HG02973 (cell line): ENCODE measurements at regions not wholly inside any gene's neighbourhood (a gene's known extent, or its start where the extent isn't known, plus 50 kb on each side); places are given as distances from the start of the nearest gene placed in this dataset.

Experiments
- ATAC-seq: cut with Tn5 transposase; IDR thresholded peaks from one replicate; pipeline ENCODE4 v1.9.1; 2021; ENCODE audit warnings: moderate library complexity; ENCODE audit not compliant: unreplicated experiment

DNA sequence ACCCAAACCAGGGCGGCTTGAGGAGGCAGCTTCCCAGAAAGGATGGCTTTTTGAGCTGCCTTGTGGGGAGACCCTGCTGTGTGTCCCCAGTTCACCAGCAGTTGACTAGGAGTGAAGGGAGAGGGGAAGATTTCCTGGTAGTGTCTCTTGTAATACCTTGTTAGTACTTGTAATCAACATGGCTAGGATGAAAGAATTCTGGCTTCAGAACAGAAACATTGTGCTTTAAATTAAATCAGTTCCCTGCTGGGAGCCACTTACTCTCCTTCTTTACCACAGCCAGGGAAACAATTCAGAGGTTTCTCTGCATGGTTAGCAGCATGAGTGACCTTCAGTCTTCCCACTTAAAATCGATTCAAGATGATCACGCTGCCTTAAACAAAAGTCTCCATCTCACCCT is 525.4 kb upstream of the ID4 start:
- no peak for ATAC-seq

DNA sequence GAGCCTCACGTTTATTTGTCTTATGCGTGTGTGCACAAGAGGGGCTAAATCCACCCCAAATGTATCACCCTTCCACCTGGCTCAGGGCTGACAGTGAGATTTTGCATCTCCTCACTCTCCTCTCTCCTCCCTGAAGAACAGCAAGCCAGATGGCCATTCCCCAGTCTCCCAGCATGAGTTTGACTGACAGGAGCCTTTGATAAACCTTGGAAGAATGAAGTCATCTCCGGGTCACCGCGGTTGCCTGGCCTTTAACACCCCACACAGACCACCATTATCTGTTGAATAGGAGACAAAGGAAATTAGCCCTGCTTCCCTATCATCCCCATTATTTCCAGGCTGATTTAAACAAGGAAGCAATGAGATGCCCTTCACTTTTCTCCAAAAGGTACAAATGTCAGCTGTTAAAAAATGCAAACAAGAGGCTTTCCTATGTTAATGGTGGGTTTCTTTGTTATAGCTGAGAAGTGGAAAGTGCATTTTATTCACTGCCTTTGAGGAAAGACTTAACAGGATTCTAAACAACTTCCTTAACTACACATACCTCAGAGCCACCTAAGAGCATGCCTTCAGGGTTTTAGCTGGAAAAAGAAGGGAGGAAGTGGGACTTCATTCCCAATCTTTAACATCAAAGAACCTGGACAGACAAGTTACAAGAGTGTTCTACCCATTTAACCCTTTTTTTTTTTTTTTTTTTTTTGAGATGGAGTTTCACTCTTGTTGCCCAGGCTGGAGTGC is 524.8 kb upstream of the ID4 start:
- ATAC-seq: no peak

GRCh38 chr6:19317431-19317986 is 519.7 kb upstream of the ID4 start:
- no peak for ATAC-seq

DNA sequence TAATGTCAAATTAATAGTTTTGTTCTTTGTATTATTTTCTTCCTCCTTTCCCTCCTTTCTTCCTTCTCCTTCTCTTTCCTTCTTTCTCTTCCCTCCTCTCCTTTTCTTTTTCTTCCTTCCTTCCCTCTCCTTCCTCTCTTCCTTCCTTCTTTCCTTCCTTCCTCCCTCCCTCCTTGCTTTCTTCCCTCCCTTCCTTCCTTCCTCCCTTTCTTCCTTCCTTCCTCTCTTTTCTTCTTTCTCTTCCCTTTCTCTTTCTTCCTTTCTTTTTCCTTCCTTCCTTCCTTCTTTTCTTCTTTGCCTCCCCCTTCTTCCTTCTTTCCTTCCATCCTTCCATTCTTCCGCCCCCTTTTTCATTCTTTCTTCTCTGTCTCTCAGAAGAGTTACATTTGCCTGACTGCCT is 518.2 kb upstream of the ID4 start:
- no peak for ATAC-seq

GRCh38 chr6:19320111-19320581 is 517.0 kb upstream of the ID4 start:
- ATAC-seq: no peak

- ATAC-seq: no peak
Observed at GRCh38 chr6:19322691-19323485, 514.3 kb upstream of the ID4 start.

DNA sequence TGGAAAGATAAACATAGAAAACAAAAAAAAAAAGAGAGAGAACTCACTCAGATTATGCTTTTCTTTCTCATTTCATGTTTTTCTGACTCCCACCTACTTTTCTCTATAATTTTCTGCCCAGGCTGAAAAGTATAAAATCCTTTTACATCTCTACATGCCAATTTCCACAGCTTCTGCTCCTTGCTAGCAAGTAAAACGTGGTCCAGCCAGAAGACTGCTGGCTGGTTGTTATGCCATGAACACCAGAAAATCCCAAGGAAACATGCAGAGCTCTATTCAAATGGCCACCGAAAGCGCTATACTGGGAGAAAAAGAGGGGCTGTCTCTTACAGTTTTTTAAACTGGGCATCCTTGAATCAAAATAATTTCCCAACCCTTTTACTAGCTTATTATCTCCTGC is 512.8 kb upstream of the ID4 start:
- no peak for ATAC-seq

- ATAC-seq: no peak
Observed at GRCh38 chr6:19325335-19325789, 511.8 kb upstream of the ID4 start.

GRCh38 chr6:19327241-19327640 is 509.9 kb upstream of the ID4 start:
- no peak for ATAC-seq

GRCh38 chr6:19327661-19328060 is 509.5 kb upstream of the ID4 start:
- no peak for ATAC-seq

GRCh38 chr6:19329078-19329477 is 508.1 kb upstream of the ID4 start:
- ATAC-seq: no peak

GRCh38 chr6:19331089-19331488 is 506.1 kb upstream of the ID4 start:
- ATAC-seq: no peak

DNA sequence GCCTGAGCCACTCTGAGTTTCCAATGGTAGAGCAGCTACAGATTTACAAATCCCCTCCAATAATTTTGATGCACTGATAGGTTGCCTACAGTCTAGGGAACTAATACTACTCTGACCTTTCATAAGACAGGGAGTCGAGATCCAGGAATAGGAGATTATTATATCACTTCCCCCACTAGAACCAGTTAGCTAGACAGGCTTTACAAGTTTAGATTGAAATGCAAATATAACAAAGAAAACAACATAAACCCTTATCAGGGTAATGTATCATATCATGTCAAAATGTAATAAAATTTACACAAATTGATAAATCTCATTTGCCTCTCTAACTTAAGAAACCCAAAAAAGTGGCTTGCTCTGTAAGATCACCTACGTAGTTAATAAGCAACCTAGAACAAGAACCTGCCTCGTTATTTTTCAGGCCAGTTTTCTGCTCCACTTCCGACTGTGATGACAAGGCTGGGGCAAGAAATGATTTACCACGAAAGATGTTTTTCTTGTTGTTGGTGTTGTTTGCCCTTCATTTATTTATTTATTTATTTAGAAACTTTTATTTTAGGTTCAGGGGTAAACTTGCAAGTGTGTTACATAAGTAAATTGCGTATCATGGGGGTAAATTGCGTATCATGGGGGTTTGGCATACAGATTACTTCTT is 504.2 kb upstream of the ID4 start:
- ATAC-seq: no peak

DNA sequence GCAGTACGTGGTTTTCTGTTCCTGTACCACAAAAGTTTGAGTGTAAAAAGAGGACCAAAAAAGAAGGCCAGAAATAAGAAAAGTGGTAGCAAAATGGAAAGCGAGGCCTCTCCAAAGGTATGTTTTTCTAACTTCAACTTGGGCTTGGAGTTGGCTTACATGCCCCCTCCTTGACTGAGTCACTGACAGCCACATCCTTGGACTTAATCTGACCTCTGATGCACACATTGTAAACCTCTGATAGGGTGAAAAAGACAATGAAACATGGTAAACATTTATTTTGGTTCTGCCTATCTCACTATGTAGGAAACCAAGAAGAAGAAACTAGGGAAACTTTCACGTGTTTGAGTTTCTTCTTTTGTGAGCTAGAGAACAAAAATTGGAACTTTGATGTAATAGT is 503.2 kb upstream of the ID4 start:
- no peak for ATAC-seq

- ATAC-seq: no peak
Observed at GRCh38 chr6:19336579-19336978, 500.6 kb upstream of the ID4 start.

GRCh38 chr6:19337101-19337500 is 500.1 kb upstream of the ID4 start:
- no peak for ATAC-seq

DNA sequence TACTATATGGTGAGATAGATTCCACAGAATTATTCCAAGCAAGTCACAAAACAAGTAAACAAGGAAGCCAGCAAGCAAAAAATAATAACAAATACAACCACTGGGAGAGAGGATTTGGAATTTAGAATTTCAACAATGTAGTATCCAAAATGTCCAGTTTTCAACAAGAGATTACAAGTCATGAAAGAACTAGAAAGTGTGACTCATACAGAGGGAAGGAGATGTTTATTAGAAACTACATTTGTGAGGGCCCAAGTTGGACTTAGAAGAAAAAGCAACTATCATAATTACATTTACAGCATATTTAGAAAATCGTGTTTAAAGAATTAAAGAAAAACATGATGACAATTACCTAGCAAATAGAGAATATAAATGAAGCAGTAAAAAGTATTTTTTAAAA is 494.6 kb upstream of the ID4 start:
- no peak for ATAC-seq

GRCh38 chr6:19349429-19349828 is 487.7 kb upstream of the ID4 start:
- ATAC-seq: no peak

DNA sequence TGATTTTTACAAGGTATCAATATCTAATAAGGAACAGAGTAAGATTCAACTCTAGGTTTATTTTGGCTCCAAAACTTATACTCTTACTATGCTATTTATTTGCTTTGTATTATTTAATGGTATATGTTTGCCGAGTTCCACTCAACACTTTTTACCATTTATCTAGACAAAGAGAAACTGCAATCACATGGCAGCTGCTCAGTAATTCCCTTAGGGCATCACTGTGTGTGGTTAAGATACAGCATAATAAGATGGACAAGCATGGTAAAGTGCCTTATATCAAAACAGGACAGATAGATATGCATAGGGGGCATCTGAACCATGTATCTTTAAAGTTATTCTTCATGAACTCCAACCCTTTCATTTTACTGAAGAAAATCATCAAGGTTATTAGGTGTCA is 483.0 kb upstream of the ID4 start:
- no peak for ATAC-seq

- ATAC-seq: no peak
Observed at GRCh38 chr6:19356692-19357091, 480.5 kb upstream of the ID4 start.

GRCh38 chr6:19362396-19362795 is 474.8 kb upstream of the ID4 start:
- ATAC-seq: no peak
